ENCODE measurements at regions not wholly inside any gene's neighbourhood (a gene's known extent, or its start where the extent isn't known, plus 50 kb on each side); places are given as distances from the start of the nearest gene placed in this dataset.

- DNase-seq (ENCODE audit: low read depth in 1 of 2, low spot score in 2 of 2): no peak
- Histone ChIP-seq H3K23me2 (ENCODE audit: low read depth, low read length) (no peaks in the 10 kb centered on the region), H3K4me1 (replicated peaks in 1 of 4; ENCODE audit: control insufficient read depth in 3 of 4, insufficient read depth in 4 of 4, low read length in 3 of 4) (no peaks in the 10 kb centered on the region), H3K4me2 (ENCODE audit: insufficient read depth in 1 of 2, low read depth in 2 of 2, low read length in 2 of 2) (no peak overlapping the region), H3K79me1 (ENCODE audit: low read depth, low read length) (no peaks in the 10 kb centered on the region), H3K14ac (ENCODE audit: insufficient read length) (no peak overlapping the region), H2BK15ac (ENCODE audit: low read length) (no peak overlapping the region), H3K9me3 (ENCODE audit: insufficient read depth in 2 of 2, low read depth in 1 of 2, low read length in 1 of 2) (no peaks in the 10 kb centered on the region), H3K36me3 (ENCODE audit: control insufficient read depth in 2 of 4, insufficient read depth in 4 of 4, low read length in 3 of 4) (no peaks in the 10 kb centered on the region), H4K20me1 (replicated peaks in 1 of 2; ENCODE audit: control insufficient read depth in 1 of 2, insufficient read depth in 2 of 2, low read length in 2 of 2) (no peaks in the 10 kb centered on the region), H4K5ac (ENCODE audit: insufficient read length, low read depth, low read length) (no peak overlapping the region), H3K9ac (replicated peaks in 1 of 4; ENCODE audit: extremely low read depth in 1 of 4, low read depth in 3 of 4, low read length in 3 of 4) (no peak overlapping the region), H4K8ac (ENCODE audit: extremely low read depth, insufficient read depth, low read length) (no peak overlapping the region), H4K91ac (replicated peaks; ENCODE audit: insufficient read length, low read length) (no peak overlapping the region), H3K23ac (ENCODE audit: insufficient read length) (no peak overlapping the region), H2BK120ac (replicated peaks; ENCODE audit: low read depth, low read length) (no peak overlapping the region), H2BK5ac (ENCODE audit: low read depth, low read length) (no peak overlapping the region), H2BK20ac (ENCODE audit: low read length) (no peak overlapping the region), H3K79me2 (ENCODE audit: control insufficient read depth in 1 of 2, insufficient read depth in 2 of 2, low read length in 2 of 2) (no peaks in the 10 kb centered on the region), H3K27me3 (replicated peaks in 1 of 4; ENCODE audit: control insufficient read depth in 3 of 4, extremely low read depth in 1 of 4, insufficient read depth in 3 of 4, low read length in 3 of 4) (no peaks in the 10 kb centered on the region), H3K4me3 (ENCODE audit: extremely low read depth in 1 of 4, insufficient read depth in 2 of 4, low read depth in 3 of 4, low read length in 4 of 4) (no peak overlapping the region), H3K27ac (ENCODE audit: low read depth, low read length) (no peak overlapping the region), H3K18ac (ENCODE audit: extremely low read depth, low read length) (no peak overlapping the region), H3K4ac (replicated peaks; ENCODE audit: insufficient read length, low read depth, low read length) (no peak overlapping the region), H3K56ac (replicated peaks; ENCODE audit: insufficient read length, low read depth, low read length) (no peak overlapping the region), H2AK5ac (ENCODE audit: low read depth, low read length) (no peak overlapping the region), H2BK12ac (ENCODE audit: low read depth, low read length) (no peak overlapping the region), H2AFZ (ENCODE audit: low read length) (no peak overlapping the region)
- TF ChIP-seq RNF2 (IDR thresholded peaks at IDR 0.05; ENCODE audit: borderline replicate concordance, low read depth, low read length, missing control alignments, poor library complexity, severe bottlenecking): no peak
- TF ChIP-seq TAF1 (IDR thresholded peaks at IDR 0.05; ENCODE audit: low read depth, low read length): no peak
- no peak for TF ChIP-seq JUN (IDR thresholded peaks at IDR 0.05; ENCODE audit: low read depth, low read length)
- TF ChIP-seq RBBP5 (IDR thresholded peaks at IDR 0.05; ENCODE audit: borderline replicate concordance, low read depth, low read length): no peak
- no peak for TF ChIP-seq TBP (IDR thresholded peaks at IDR 0.05; ENCODE audit: low read depth, low read length)
- TF ChIP-seq POLR2A (IDR thresholded peaks at IDR 0.05; ENCODE audit: control extremely low read depth in 1 of 2, low read depth in 2 of 2, low read length in 2 of 2): no peak
- TF ChIP-seq RFX5 (IDR thresholded peaks at IDR 0.05; ENCODE audit: borderline replicate concordance, low read depth, low read length): no peak
- TF ChIP-seq CHD1 (IDR thresholded peaks at IDR 0.05; ENCODE audit: low read depth, low read length): no peak
- TF ChIP-seq GTF2F1 (IDR thresholded peaks at IDR 0.05; ENCODE audit: borderline replicate concordance, low read depth, low read length): no peak
- no peak for TF ChIP-seq SIRT6 (IDR thresholded peaks at IDR 0.05; ENCODE audit: low read length)
- 93% methylated on average over 3 of the region's 3 CpGs; no CpG with 5 or more reads in 1 of the 2 experiments for WGBS, 2 experiments (ENCODE audit: extremely low coverage in 1 of 2, insufficient coverage in 1 of 2, insufficient read length in 1 of 2, insufficient replicate concordance in 2 of 2, low coverage in 1 of 2, low lambda C conversion rate in 2 of 2, missing lambda C conversion rate in 1 of 2)
- FAIRE-seq: no peak
- ChIA-PET POLR2A (ENCODE audit: partially characterized antibody) (no interaction called here), CTCF (ENCODE audit: partially characterized antibody) (no interaction called here)
Observed at GRCh38 chr9:81394881-81395675, 294.3 kb downstream of the TLE1 start.
